Upper lobe of left lung (tissue), 4 donors: ENCODE measurements at regions not wholly inside any gene's neighbourhood (a gene's known extent, or its start where the extent isn't known, plus 50 kb on each side); places are given as distances from the start of the nearest gene placed in this dataset.

Source experiments
- CTCF ChIP-seq, 6 experiments: fragments of 450-650 bp in 4 of 6; fragments of 200-600 bp in 2 of 6; sonication (generic) in 2 of 6; IDR thresholded peaks; one replicate each; pipeline ENCODE4 v1.5.1; 2016 to 2019; ENCODE audit warnings: antibody characterized with exemption in 6 of 6
- EP300 ChIP-seq, 4 donors: sonication (generic); formaldehyde crosslinking; IDR thresholded peaks; one replicate each; pipeline ENCODE4 v1.5.1; 2017; ENCODE audit warnings: antibody characterized with exemption in 4 of 4, control low read depth in 2 of 4
- POLR2AphosphoS5 ChIP-seq, 2 donors: sonication (generic); formaldehyde crosslinking; IDR thresholded peaks; one replicate each; pipeline ENCODE4 v1.5.1; 2017; ENCODE audit warnings: antibody characterized with exemption in 2 of 2

- no peak for TF ChIP-seq POLR2AphosphoS5 (IDR thresholded peaks at IDR 0.05)
- TF ChIP-seq CTCF (IDR thresholded peaks at IDR 0.05) = no peak
- TF ChIP-seq EP300 (IDR thresholded peaks at IDR 0.05) = no peak
Measured at GRCh38 chrX:63426519-63426918, 75.4 kb upstream of the SPIN4 start.
